IMR-90 (cell line): ENCODE measurements at regions not wholly inside any gene's neighbourhood (a gene's known extent, or its start where the extent isn't known, plus 50 kb on each side); places are given as distances from the start of the nearest gene placed in this dataset.

ENCODE experiments used
- ATAC-seq: fragments of 200-7000 bp; cut with Tn5 transposase; 2 replicates; pipeline ENCODE4 v1.9.1; 2020; ENCODE audit warnings: low read depth, mild to moderate bottlenecking, moderate library complexity
- BruUV-seq: library from RNA; stranded (reverse); fragments of 400-500 nt; replicated peaks from 2 replicates; lab custom pipeline; 2021; lab: Mats Ljungman, UMichigan
- CTCF ChIA-PET: fragments of 300-600 bp; formaldehyde crosslinking; extraction: SDS; loops from one replicate; lab custom pipeline; 2021; ENCODE audit warnings: antibody characterized with exemption; lab: Yijun Ruan, JAX
- POLR2A ChIA-PET: fragments of 300-600 bp; sonication (Branson Sonifier 250); formaldehyde crosslinking; loops from one replicate; lab custom pipeline; 2022; ENCODE audit warnings: antibody characterized with exemption; ENCODE audit not compliant: unreplicated experiment; lab: Charles Lee
- DNase-seq: peaks from one replicate; pipeline ENCODE4 v3.0.0; 2013
- H2AFZ ChIP-seq: replicated peaks from 2 replicates; pipeline ENCODE3; 2013; ENCODE audit warnings: low read length, mild to moderate bottlenecking; ENCODE audit not compliant: poor library complexity
- H2AK5ac ChIP-seq: 2 replicates; pipeline ENCODE4 v1.6.1; 2013; ENCODE audit warnings: low read depth, low read length, inconsistent platforms
- H2AK9ac ChIP-seq: replicated peaks from 2 replicates; pipeline ENCODE3; 2013; ENCODE audit warnings: mild to moderate bottlenecking, low read depth, low read length, moderate library complexity; ENCODE audit not compliant: poor library complexity
- H2BK120ac ChIP-seq: 2 replicates; pipeline ENCODE4 v1.6.1; 2013; ENCODE audit warnings: low read depth, low read length, inconsistent platforms
- H2BK15ac ChIP-seq: 3 replicates; pipeline ENCODE4 v1.6.1; 2013; ENCODE audit warnings: low read depth, low read length, inconsistent platforms
- H2BK20ac ChIP-seq: 2 replicates; pipeline ENCODE4 v1.6.1; 2013; ENCODE audit warnings: low read depth, mild to moderate bottlenecking, inconsistent platforms, low read length, moderate library complexity
- H2BK5ac ChIP-seq: 2 replicates; pipeline ENCODE4 v1.6.1; 2013; ENCODE audit warnings: mild to moderate bottlenecking, low read depth, low read length, inconsistent platforms; ENCODE audit not compliant: poor library complexity, severe bottlenecking
- H3K14ac ChIP-seq: replicated peaks from 2 replicates; pipeline ENCODE4 v1.6.1; 2013; ENCODE audit warnings: low read depth, low read length, inconsistent platforms
- H3K18ac ChIP-seq: 2 replicates; pipeline ENCODE4 v1.6.1; 2013; ENCODE audit warnings: low read depth, low read length, control low read depth
- H3K23ac ChIP-seq: 2 replicates; pipeline ENCODE4 v1.6.1; 2013; ENCODE audit warnings: low read depth, low read length, inconsistent platforms
- H3K27ac ChIP-seq: 2 replicates; pipeline ENCODE4 v1.5.1; 2013; ENCODE audit warnings: mild to moderate bottlenecking, control low read depth, low read length; ENCODE audit not compliant: insufficient read depth
- H3K27me3 ChIP-seq: 2 replicates; pipeline ENCODE4 v1.6.1; 2013; ENCODE audit warnings: low read length; ENCODE audit not compliant: control insufficient read depth, insufficient read depth
- H3K36me3 ChIP-seq: 2 replicates; pipeline ENCODE4 v1.6.1; 2013; ENCODE audit warnings: low read length, mixed read lengths; ENCODE audit not compliant: control insufficient read depth, insufficient read depth
- H3K4ac ChIP-seq: 2 replicates; pipeline ENCODE4 v1.6.1; 2013; ENCODE audit warnings: low read depth, low read length, inconsistent platforms
- H3K4me1 ChIP-seq: 2 replicates; pipeline ENCODE4 v1.6.1; 2013; ENCODE audit warnings: low read length, mixed read lengths; ENCODE audit not compliant: control insufficient read depth, insufficient read depth
- H3K4me2 ChIP-seq: 2 replicates; pipeline ENCODE4 v1.6.1; 2013; ENCODE audit warnings: low read depth, mild to moderate bottlenecking, control low read depth, low read length, moderate library complexity
- H3K4me3 ChIP-seq: 2 replicates; pipeline ENCODE4 v1.5.1; 2013; ENCODE audit warnings: low read depth, mild to moderate bottlenecking, control low read depth, low read length, moderate library complexity; ENCODE audit not compliant: insufficient read depth
- H3K56ac ChIP-seq: 2 replicates; pipeline ENCODE4 v1.6.1; 2013; ENCODE audit warnings: low read length, inconsistent platforms; ENCODE audit not compliant: insufficient read depth; ENCODE audit errors: extremely low read depth
- H3K79me1 ChIP-seq, 2 experiments: 2 replicates each; pipeline ENCODE4 v1.6.1; 2013; ENCODE audit warnings: low read length in 2 of 2, inconsistent platforms in 1 of 2, low read depth in 1 of 2
- H3K9ac ChIP-seq: 2 replicates; pipeline ENCODE4 v1.6.1; 2013; ENCODE audit warnings: low read depth, low read length, control low read depth
- H3K9me1 ChIP-seq: 2 replicates; pipeline ENCODE4 v1.6.1; 2013; ENCODE audit warnings: low read length, inconsistent platforms; ENCODE audit not compliant: insufficient read depth
- H3K9me3 ChIP-seq: 2 replicates; pipeline ENCODE4 v1.6.1; 2013; ENCODE audit warnings: low read length; ENCODE audit not compliant: control insufficient read depth, insufficient read depth
- H4K20me1 ChIP-seq: 2 replicates; pipeline ENCODE4 v1.6.1; 2013; ENCODE audit warnings: low read length, inconsistent platforms; ENCODE audit not compliant: insufficient read depth
- H4K5ac ChIP-seq: 2 replicates; pipeline ENCODE4 v1.6.1; 2013; ENCODE audit warnings: mild to moderate bottlenecking, low read depth, low read length, control low read depth
- H4K8ac ChIP-seq, 2 experiments: 2 replicates each; pipeline ENCODE4 v1.6.1; 2013; ENCODE audit warnings: low read depth in 2 of 2, low read length in 2 of 2, control low read depth in 1 of 2, inconsistent platforms in 1 of 2
- H4K91ac ChIP-seq: 2 replicates; pipeline ENCODE4 v1.6.1; 2013; ENCODE audit warnings: low read depth, low read length, inconsistent platforms; ENCODE audit not compliant: insufficient read depth
- CEBPB ChIP-seq: IDR thresholded peaks from 2 replicates; pipeline ENCODE4 v1.6.1; 2012; ENCODE audit warnings: low read depth, low read length, improper control_type of control experiment
- CTCF ChIP-seq: conservative IDR thresholded peaks from 2 replicates; pipeline ENCODE4 v1.5.1; 2012; ENCODE audit warnings: mild to moderate bottlenecking, low read depth, low read length, improper control_type of control experiment
- MAZ ChIP-seq: IDR thresholded peaks from 2 replicates; pipeline ENCODE4 v1.6.1; 2012; ENCODE audit warnings: low read depth, mild to moderate bottlenecking, low read length, improper control_type of control experiment, moderate library complexity, borderline replicate concordance
- POLR2A ChIP-seq: IDR thresholded peaks from 2 replicates; pipeline ENCODE4 v1.6.1; 2012; ENCODE audit warnings: mild to moderate bottlenecking, low read depth, low read length
- RCOR1 ChIP-seq: IDR thresholded peaks from 2 replicates; pipeline ENCODE4 v1.6.1; 2012; ENCODE audit warnings: mild to moderate bottlenecking, low read length, improper control_type of control experiment; ENCODE audit not compliant: insufficient replicate concordance
- WGBS, 2 experiments: methylation state at CpG; one replicate each; pipeline versions ENCODE4 v1.1.5 to v1.1.7; 2013; ENCODE audit warnings: missing lambda C conversion rate in 2 of 2; ENCODE audit not compliant: insufficient read length in 1 of 2; ENCODE audit errors: extremely low coverage in 2 of 2; 5-methylcytosine and 5-hydroxymethylcytosine counted together
- dilution Hi-C: fragments of 300-500 bp; cut with HindIII; formaldehyde crosslinking; loops from one replicate; pipeline ENCODE4 v1.14.3; 2018; ENCODE audit warnings: low sequenced_read_pairs; ENCODE audit not compliant: unreplicated experiment
- in situ Hi-C: fragments of 300-500 bp; cut with MboI; formaldehyde crosslinking; loops from 3 replicates; pipeline ENCODE4 v1.14.3; 2019; ENCODE audit warnings: low sequenced_read_pairs, inconsistent platforms, mixed read lengths
- intact Hi-C: fragments of 100-400 bp; cut with micrococcal nuclease; formaldehyde crosslinking; loops from 2 replicates; pipeline ENCODE4 v1.10.0; 2022
- TF ChIP-seq, protein P1 (sequence below): fragments of 150-350 bp; IDR thresholded peaks from 2 replicates; pipeline ENCODE4 v1.6.1; 2017; ENCODE audit warnings: mild to moderate bottlenecking, antibody characterized with exemption, low read length, low read depth

DNA sequence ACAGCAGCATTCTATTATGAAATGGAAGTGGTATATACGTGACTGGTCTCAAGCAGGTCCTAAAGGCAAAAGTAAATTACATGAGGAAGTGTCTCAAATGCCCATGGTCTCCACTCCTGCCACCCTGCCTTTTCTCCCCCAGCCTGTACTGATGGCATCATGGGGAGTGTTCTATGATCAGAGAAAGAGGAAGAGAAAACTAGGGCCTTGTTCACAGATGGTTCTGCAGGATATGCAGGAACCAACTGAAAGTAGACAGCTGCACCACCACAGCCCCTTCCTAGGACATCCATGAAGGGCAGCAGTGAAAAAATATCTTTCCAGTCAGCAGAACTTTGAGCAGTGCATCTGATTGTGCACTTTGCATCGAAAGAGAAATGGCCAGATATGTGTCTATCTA, 901.5 kb downstream of the ARAP2 start:
- H2BK120ac ChIP-seq: no peak overlapping the region
- ATAC-seq (no peak), DNase-seq (no peak)
- no peak overlapping the region for H3K4me3 ChIP-seq
- H3K4me1 ChIP-seq: no peaks in the 10 kb centered on the region
- no peak overlapping the region for H4K8ac ChIP-seq
- dilution Hi-C loops: no loop called here
- H2BK5ac ChIP-seq: no peak overlapping the region
- no peaks in the 10 kb centered on the region for H3K36me3 ChIP-seq
- H2BK15ac ChIP-seq: no peak overlapping the region
- H2BK20ac ChIP-seq: no peak overlapping the region
- no peak overlapping the region for H4K5ac ChIP-seq
- POLR2A ChIA-PET: no interaction called here
- intact Hi-C loops: no loop called here
- H3K27ac ChIP-seq: no peak overlapping the region
- H3K27me3 ChIP-seq: no peaks in the 10 kb centered on the region
- H3K23ac ChIP-seq: no peak overlapping the region
- no peak overlapping the region for H2AK5ac ChIP-seq
- no peak overlapping the region for H3K4ac ChIP-seq
- no peak overlapping the region for H3K9ac ChIP-seq
- TF ChIP-seq CTCF: no peak
- TF ChIP-seq MAZ: no peak
- no peak for TF ChIP-seq CEBPB
- TF ChIP-seq, protein P1, sequence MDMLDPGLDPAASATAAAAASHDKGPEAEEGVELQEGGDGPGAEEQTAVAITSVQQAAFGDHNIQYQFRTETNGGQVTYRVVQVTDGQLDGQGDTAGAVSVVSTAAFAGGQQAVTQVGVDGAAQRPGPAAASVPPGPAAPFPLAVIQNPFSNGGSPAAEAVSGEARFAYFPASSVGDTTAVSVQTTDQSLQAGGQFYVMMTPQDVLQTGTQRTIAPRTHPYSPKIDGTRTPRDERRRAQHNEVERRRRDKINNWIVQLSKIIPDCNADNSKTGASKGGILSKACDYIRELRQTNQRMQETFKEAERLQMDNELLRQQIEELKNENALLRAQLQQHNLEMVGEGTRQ: no peak
- TF ChIP-seq POLR2A: no peak
- TF ChIP-seq RCOR1: no peak
- no TSS peak for BruUV-seq
- WGBS, 2 experiments: no CpG with 5 or more reads among the region's 2 CpGs
- no peak overlapping the region for H2AK9ac ChIP-seq
- H3K9me3 ChIP-seq: peaks cover 4% of the 10 kb centered on the region; the same call in 1 of the 2 replicates
- CTCF ChIA-PET: no interaction called here
- no peak overlapping the region for H3K14ac ChIP-seq
- H3K56ac ChIP-seq: no peak overlapping the region
- H3K4me2 ChIP-seq: no peak overlapping the region
- in situ Hi-C loops: no loop called here
- no peak overlapping the region for H4K91ac ChIP-seq
- H3K18ac ChIP-seq: no peak overlapping the region
- no peak overlapping the region for H2AFZ ChIP-seq
- H4K20me1 ChIP-seq: no peaks in the 10 kb centered on the region
- H3K9me1 ChIP-seq: no peaks in the 10 kb centered on the region
- H3K79me1 ChIP-seq: no peaks in the 10 kb centered on the region
